HG03108 (cell line): ENCODE measurements at regions not wholly inside any gene's neighbourhood (a gene's known extent, or its start where the extent isn't known, plus 50 kb on each side); places are given as distances from the start of the nearest gene placed in this dataset.
"Not testable (repeated sequence)": the region's sequence is repeated elsewhere in the genome, so short reads cannot be mapped to it uniquely, and the experiment has no call there.

Source experiments
- ATAC-seq: cut with Tn5 transposase; IDR thresholded peaks from one replicate; pipeline ENCODE4 v1.9.1; 2021; ENCODE audit warnings: moderate library complexity; ENCODE audit not compliant: unreplicated experiment

DNA sequence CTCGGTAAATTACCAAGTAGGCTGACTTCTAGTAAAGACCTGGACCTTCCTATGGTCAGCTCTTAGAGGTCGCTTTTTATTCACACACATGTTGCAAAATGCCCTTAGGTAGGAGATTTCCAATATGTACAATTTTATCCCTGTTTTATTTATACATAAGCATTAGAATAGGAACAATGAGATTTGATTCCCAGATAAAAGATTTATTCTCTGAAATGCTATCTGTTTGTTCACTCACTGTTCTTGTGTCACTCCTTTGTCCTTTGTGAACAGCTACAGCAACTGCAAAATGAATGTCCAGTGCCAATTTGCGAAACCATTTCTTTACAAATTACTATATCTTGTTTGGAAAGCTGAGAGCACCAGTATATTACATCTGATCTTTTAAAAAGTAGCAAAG lies 991.5 kb upstream of the TYRP1 start:
- no peak for ATAC-seq

DNA sequence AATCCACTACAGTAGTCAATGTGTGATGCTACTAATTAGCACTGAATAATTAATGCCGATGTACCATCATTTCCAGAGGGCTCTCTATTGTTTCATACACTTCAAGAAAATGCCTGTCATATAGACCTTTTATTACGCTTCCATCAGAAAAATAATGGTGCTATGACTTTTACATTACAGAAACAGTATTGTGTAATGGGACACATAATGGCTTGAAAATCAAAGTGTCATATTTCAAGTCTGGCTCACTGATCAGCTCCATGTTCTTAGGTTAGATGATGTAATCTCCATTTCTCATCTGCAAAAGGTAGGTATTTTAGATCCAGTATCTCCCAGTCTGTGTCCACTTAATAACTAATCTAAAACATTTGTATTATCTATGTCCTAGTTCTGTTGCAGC lies 990.6 kb upstream of the TYRP1 start:
- ATAC-seq: no peak

DNA sequence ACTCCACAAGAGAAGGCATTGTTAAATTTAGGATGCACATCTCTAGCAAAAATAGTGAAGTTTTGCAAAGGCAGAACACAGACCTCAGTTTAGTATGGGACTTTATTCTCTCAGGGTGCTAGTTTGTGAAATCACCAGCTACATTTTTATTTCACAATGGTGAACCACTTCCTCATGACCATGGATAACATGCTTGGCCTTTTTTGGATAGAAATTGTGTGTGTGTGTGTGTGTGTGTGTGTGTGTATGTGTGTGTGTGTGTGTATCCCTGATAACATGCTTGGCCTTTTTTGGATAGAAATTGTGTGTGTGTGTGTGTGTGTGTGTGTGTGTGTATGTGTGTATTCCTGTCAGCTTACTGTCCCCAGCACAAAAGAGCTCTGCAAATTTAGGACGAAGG lies 989.0 kb upstream of the TYRP1 start:
- ATAC-seq: not testable (repeated sequence)

DNA sequence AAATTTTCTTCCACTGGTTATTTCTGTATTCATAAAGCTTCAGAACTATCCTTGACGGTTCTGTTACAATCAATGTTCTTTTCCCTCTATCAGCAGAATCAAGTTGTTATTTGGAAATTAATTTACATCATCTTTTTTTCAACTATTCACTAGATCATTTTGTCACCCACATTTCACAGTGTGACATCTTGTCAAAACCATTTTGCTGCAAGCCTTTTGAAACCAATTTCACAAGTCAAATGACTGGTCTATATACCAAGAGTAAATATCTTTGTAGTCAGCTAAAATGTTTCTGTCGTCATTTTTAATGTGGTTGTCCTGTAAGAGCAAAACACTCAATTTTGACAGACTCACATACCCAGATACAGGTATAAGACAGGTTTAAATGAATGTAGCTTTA lies 984.3 kb upstream of the TYRP1 start:
- no peak for ATAC-seq

DNA sequence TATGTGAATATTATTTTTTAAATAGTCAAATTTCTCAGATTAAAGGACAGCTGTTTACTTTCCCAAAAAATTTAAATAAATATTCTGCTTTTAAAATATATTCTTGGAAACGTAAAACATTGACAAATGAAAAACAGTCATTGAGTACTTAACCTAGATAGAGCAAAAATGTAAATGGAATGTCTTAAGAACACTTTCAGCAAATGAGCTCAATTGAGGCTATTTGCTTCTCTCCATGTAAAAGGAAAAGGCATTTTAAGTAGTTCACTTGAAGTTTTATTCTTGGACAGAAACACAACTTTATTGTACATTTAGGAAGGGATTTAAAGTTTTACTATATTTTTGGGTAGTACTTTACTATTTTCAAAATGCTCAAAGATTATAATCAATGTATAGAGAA lies 983.6 kb upstream of the TYRP1 start:
- no peak for ATAC-seq

DNA sequence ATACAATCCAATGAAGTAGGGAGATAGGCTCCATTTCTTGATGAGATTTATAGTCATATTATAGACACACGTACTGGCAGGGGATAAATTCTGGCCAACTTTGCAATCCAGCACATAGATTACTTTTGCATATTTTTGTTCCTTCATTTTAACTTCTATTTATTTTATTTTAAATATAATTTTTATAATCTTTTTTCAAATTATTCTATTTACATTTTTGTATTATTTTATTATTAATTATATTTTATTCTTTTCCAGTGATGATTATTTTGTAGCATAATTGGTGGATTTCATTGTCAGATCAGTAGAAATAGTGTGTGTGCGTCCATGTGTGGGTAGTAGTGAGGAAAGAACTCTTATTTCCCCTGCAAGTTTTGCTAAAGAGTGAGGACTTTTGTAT lies 980.1 kb upstream of the TYRP1 start:
- ATAC-seq: no peak

DNA sequence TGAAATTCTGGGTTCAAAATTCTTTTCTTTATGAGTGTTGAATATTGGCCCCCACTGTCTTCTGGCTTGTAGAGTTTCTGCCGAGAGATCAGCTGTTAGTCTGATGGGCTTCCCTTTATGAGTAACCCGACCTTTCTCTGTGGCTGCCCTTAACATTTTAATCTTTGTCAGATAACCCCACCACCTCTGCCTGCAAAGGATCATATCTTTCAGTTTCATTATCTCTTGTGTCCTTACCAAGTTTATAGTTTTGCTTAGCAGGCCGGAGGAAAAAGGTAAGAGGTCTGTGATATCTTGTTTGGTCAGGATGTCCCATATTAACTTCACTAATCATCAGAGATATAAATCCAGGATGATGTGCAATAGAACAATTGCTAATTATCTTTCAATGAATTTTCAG lies 970.2 kb upstream of the TYRP1 start:
- ATAC-seq: no peak

DNA sequence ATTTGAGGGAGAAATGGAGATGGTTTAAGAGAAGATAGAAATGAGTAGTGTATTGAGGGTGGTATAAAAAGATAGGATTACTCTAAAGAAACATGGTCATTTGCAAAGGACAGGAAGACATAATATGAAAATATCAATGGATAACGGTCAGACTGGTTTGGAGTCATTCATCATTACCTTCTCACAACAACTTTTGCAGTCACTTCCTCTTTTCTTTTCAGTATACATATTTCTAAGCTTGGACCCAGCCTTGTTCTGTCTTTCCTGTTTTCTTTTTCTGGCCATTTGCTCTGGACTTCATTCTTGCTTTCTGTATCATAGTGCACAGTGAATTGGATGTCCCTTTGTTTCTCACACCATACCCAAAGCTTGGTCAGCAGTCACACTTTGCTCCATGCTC lies 966.5 kb upstream of the TYRP1 start:
- ATAC-seq: no peak

DNA sequence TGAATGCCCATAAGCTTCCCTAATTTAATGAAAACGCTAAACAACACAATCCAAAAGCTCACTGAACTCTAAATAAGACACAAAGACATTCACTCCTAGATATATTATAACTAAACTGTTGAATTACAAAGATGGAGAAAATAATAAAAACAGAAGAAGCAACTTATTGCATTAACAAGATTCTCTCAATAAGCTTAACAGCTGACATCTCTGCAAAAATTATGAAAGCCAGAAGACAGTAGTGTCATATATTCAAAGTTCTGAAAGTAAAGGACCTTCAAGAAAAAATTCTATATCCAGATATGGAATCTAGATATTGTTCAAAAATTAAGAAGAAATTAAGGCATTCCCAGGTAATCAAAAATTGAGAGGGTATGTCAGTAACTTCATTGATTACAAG lies 957.8 kb upstream of the TYRP1 start:
- ATAC-seq: no peak

DNA sequence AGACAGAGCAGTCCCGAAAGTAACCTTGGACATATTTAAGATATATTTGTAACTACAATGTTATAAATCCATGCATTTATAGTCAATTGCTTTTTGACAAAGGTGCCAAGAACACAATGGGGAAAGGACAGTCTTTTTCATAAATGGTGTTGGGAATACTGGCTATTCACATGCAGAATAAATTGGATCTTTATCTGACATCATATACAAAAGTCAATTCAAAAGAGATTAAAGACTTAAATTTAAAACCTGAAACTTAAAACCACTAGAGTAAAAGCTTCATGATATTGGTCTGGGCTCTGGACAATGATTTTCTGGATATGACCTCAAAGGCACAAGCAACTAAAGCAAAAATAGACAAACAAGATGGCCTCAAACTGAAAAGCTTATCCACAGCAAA lies 950.7 kb upstream of the TYRP1 start:
- no peak for ATAC-seq

DNA sequence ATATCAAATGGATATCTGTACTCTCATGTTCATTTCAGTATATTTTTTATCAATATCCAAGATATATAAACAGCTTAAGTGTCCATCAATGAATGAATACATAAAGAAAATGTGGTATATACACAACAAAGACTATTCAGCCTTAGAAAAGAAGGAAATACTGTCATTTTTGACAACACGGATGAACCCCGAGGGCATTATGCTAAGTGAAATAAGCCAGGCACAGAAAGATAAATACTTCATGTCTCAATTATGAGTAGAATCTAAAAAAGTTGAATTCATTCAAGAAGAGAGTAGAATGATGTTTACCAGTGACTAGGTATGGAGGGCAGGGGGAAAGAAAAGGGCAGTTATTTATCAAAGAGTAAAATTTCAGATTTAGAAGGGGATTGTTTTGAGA lies 949.8 kb upstream of the TYRP1 start:
- ATAC-seq: no peak

DNA sequence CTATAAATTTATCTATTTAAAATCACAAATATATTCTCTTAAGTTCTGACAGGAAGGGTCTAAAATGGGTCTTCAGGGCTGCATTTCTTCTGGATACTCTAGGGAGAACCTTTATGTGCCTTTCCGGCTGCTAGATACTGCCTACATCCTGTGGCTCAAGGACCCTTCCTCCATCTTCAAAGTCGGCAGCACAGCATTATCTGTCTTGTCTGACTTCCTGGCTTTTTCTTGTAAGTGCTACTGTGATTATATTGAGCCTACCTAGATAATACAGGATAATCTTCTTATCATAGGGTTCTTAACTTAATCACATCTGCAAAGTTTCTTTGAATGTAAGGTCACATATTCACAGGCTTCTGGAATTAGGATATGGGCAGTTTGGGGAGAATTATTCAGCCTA lies 943.8 kb upstream of the TYRP1 start:
- no peak for ATAC-seq

DNA sequence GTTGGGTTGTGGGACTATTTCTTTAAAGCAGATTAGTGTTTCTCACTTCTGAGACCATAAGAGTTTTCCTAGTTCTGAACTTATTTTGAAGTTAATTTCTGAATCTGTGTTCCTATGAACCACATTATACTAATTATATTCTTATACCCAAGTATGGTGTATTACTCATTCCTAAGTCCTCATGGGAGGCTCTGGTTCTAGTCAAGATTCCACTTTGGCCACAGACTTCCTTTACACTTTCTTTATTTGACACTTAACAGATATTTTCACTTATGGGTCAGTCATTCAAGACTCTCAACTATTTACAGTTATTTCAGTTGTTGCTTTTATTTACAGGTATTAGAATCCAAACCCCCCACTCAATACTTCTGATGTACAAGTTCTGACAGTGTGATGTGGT lies 937.2 kb upstream of the TYRP1 start:
- no peak for ATAC-seq

DNA sequence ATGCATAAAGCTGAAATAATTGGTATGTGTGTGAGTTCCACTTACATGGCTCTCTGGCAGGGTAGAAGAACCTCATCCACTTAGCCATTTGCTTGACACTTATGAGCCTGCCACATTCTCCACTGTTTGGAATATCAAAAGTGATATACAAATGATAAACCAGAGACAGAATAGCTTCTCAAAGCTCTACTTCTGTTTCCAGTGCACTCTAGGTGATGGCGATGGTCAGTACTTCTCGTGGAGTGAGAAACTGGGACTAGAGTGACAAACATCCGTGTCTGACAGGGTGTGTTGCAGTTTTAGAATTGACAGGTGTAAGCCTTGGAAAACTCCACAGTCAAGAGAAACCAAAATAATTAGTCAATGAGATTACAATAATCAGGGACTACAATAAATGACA lies 935.8 kb upstream of the TYRP1 start:
- no peak for ATAC-seq

DNA sequence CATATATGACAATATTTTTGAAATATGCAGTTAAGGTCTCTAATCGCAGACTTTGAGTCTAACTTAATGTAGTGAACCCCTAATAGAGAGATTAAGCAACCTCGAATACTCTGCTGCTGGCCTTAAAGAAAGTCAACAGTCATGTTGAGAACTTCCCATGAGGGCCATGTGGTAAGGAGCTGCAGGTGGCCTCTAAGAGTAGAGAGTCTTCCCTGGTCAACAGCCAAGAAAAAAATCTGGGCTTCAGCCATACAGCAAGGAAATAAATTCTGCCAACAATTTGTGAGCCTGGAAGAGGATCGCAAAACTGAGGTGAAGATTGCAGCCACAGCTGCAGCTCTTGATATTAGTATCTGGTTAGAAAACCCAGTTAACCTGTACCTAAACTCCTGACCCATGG lies 935.2 kb upstream of the TYRP1 start:
- no peak for ATAC-seq

DNA sequence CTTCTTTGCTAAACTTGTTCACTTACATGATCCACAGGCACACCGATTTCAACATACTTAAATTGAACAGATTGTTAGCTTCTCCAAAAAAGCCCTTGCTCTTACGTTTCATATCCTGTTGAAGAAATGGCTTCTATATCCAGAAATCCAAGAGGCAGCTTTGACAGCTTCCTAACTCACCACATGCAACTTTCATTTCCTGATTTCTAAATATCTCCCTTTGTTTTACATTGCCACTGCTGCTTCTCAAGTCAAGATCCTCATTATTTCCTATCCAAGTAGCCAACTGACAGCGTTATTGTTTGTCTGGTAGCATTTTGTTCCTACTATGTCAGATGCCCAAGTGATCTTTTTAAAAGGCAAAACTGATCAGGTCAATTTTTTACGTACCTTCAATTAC lies 913.2 kb upstream of the TYRP1 start:
- ATAC-seq: no peak

DNA sequence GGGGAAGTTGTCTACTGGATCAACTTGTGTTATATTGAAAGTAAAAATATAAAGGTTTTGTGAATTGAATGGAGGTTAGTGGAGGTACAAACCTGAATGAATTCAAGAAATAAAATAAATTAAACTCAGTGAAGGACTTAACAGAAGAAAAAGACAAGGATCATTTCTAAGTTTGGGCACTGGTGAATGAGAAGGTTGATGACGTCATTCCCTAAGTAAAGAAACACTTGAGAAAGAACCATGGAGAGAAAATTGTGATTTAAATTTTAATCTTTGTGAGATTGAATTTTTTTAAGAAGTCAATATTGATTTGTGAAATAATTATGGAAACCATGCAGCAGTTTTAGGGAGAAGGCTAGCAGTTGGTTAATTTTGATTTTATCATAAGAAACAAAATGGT lies 900.3 kb upstream of the TYRP1 start:
- no peak for ATAC-seq

DNA sequence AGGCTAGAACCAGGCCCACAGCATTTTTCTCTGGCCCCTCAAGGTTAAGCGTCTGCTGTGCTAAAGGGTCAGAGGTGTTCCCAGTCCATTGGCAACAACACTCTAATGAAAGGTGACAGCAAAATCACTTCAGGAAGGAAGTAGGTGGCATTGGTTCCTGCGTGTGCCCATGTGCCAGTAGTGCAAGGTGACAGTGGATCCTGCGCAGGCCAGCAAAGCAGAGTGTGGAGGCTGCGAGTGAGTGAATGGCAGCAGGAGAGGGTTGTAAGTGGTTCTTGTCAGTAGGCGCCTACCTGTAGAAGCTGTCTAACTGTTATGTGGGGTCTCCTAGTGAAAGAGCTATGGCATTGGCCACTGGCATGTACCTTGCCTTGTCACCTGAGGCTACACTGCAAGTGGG lies 898.2 kb upstream of the TYRP1 start:
- ATAC-seq: no peak

DNA sequence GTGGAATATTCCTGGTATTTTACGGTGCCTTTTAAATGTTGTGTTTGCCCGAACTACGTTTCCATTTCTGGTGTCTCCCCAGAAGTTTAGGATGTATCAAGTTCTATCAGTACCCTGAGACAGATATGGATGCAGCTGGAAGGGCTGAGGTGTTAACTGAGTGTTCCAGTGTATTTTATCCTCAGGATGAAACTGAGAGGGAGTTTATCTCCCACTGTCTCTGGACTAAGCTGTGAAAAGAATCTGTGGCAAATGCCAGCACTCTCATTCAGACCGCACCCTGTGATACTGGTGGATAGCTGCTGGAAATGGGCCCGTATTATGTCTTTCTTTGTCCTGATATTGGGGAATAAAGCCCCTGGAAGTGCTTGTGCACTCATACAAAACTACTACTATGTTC lies 887.2 kb upstream of the TYRP1 start:
- ATAC-seq: no peak

DNA sequence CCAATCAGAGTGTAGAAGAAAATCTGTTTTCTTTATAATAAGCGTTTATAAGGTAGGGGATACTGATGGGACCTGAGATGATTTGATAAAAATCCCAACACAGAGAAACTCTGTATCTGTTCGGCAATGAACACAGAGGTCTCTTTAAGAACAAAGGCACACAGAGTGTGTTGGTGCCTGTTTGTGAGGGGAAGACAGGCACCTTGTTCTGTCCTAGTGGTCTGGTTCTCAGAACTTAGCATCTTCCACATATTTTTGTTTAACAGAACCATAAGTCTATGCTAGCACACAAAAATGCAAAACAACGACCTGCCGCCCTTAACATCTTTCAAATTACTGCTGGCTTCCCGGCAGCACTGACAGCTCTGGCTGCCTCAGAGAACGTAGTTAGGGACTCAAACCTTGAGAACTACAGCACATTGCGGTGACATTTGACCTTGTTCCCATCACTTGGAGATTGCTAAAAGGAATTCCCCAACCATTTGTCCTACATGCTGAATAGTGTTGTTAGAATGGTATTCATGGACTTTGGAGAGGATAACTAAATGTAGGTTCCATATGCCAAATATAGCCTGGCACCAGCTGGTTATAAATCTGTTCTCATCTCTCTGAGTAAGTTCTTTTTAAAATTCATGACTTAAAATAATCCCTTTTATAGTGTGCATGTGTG lies 871.7 kb upstream of the TYRP1 start:
- ATAC-seq: no peak

DNA sequence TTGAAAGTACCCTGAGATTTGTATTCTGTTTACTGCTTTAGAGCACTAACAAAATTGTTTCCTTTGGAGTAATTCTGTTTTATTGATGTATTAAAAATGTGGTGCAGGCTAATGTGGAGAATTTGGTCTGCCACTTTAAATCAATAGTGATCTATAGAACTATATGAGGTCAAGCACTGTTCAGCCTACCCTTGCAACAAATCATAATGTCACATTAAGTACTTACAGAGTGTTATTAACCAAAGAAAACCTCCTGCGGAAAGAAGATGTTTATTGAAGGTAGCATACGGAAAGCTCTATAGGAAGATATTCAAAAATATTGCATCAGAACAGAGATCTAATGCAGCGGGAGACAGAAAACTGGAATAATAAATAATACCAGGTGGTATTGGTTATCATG lies 865.0 kb upstream of the TYRP1 start:
- no peak for ATAC-seq

DNA sequence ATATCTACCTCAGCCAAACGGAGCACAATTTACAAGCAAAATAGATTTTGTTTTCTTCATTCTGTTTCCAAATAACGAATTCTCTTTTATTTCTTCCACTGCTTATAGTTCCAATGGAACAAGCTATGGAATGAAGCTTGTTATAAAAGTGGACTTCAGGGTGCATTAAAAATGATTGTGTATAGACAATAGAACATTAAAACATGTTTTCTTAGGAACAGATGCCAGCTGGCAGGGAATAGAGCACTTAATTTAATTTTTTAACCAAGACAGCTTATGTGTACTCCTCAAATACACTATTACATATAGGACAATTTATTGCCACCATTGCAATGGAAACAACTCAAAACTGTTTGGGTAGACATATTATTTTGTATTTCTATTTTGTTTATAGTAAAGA lies 860.1 kb upstream of the TYRP1 start:
- no peak for ATAC-seq

DNA sequence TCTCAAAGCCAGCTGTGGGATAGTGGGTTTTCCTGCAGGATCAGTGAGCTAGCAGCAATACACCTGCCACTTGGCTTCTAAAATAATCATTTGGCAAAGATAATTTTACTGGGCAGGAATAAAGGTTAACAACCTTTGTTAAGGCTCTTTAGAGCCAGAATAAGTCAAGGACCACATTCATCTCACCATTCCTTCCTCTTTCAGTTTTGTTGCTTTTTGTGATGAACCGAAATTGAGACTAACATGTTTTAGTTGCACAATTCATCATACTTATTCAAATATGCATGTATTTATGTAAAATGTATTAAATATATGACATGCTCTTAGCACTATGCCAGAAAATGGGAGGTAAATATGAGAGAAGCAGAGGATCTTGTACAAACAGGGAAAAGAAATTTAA lies 824.4 kb upstream of the TYRP1 start:
- ATAC-seq: no peak

DNA sequence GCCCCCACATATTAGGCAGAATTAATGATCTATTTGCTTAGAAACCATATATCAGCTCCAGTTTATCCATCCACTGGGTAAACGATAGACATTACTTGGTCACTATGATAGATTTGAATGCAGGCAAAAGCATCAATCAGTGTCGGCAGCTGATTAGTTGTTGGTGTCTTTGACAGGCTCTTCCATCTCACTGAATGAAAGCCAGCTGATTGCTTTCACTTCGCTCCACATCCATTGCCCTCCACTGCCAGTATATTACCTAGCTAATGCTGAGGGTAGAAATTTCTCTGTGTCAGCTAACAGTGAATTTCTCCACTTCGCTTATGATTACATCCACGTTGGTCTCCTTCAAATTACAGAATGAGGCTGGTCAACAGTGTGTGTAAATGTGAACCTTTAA lies 821.3 kb upstream of the TYRP1 start:
- ATAC-seq: no peak
